K562 (cell line): ENCODE measurements at regions not wholly inside any gene's neighbourhood (a gene's known extent, or its start where the extent isn't known, plus 50 kb on each side); places are given as distances from the start of the nearest gene placed in this dataset.

Experiments
- EP300 ChIP-seq: IDR thresholded peaks from 2 replicates; pipeline ENCODE4 v1.6.1; 2012; ENCODE audit warnings: low read length, improper control_type of control experiment
- ZNF316 ChIP-seq: fragments of 450-650 bp; IDR thresholded peaks from 2 replicates; pipeline ENCODE4 v1.6.1; 2016
- TF ChIP-seq, protein P1 (sequence below): sonication (generic); formaldehyde crosslinking; IDR thresholded peaks from 2 replicates; pipeline ENCODE4 v1.8.0; 2023; ENCODE audit warnings: missing genetic modification reagents, mild to moderate bottlenecking, borderline replicate concordance
- TF ChIP-seq, protein P2 (sequence below): fragments of 200-600 bp; sonication (generic); IDR thresholded peaks from one replicate; pipeline ENCODE4 v1.6.1; 2012; ENCODE audit warnings: mild to moderate bottlenecking, low read depth, low read length, inconsistent platforms

DNA sequence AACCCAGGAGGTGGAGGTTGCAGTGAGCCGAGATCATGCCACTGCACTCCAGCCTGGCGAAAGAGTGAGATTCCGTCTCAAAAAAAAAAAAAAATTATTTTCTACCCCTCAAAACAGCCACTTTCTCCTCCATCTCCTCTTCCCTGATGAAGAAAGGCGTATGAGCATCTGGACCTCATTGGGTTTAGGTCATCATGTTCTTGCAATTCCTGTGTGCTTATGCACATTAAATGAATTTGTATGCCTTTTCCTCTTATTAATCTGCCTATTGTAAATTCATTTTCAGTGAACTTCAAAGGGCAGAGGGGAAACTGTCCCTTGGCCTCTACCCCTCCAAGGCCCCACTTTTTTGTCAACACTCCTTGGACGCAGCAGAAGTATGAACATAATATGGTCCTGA, 117.8 kb downstream of the RPLP1 start (continued):
- TF ChIP-seq, protein P1, sequence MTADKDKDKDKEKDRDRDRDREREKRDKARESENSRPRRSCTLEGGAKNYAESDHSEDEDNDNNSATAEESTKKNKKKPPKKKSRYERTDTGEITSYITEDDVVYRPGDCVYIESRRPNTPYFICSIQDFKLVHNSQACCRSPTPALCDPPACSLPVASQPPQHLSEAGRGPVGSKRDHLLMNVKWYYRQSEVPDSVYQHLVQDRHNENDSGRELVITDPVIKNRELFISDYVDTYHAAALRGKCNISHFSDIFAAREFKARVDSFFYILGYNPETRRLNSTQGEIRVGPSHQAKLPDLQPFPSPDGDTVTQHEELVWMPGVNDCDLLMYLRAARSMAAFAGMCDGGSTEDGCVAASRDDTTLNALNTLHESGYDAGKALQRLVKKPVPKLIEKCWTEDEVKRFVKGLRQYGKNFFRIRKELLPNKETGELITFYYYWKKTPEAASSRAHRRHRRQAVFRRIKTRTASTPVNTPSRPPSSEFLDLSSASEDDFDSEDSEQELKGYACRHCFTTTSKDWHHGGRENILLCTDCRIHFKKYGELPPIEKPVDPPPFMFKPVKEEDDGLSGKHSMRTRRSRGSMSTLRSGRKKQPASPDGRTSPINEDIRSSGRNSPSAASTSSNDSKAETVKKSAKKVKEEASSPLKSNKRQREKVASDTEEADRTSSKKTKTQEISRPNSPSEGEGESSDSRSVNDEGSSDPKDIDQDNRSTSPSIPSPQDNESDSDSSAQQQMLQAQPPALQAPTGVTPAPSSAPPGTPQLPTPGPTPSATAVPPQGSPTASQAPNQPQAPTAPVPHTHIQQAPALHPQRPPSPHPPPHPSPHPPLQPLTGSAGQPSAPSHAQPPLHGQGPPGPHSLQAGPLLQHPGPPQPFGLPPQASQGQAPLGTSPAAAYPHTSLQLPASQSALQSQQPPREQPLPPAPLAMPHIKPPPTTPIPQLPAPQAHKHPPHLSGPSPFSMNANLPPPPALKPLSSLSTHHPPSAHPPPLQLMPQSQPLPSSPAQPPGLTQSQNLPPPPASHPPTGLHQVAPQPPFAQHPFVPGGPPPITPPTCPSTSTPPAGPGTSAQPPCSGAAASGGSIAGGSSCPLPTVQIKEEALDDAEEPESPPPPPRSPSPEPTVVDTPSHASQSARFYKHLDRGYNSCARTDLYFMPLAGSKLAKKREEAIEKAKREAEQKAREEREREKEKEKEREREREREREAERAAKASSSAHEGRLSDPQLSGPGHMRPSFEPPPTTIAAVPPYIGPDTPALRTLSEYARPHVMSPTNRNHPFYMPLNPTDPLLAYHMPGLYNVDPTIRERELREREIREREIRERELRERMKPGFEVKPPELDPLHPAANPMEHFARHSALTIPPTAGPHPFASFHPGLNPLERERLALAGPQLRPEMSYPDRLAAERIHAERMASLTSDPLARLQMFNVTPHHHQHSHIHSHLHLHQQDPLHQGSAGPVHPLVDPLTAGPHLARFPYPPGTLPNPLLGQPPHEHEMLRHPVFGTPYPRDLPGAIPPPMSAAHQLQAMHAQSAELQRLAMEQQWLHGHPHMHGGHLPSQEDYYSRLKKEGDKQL (CRISPR knock-in tag), result no peak
- TF ChIP-seq EP300, result no peak
- TF ChIP-seq, protein P2, sequence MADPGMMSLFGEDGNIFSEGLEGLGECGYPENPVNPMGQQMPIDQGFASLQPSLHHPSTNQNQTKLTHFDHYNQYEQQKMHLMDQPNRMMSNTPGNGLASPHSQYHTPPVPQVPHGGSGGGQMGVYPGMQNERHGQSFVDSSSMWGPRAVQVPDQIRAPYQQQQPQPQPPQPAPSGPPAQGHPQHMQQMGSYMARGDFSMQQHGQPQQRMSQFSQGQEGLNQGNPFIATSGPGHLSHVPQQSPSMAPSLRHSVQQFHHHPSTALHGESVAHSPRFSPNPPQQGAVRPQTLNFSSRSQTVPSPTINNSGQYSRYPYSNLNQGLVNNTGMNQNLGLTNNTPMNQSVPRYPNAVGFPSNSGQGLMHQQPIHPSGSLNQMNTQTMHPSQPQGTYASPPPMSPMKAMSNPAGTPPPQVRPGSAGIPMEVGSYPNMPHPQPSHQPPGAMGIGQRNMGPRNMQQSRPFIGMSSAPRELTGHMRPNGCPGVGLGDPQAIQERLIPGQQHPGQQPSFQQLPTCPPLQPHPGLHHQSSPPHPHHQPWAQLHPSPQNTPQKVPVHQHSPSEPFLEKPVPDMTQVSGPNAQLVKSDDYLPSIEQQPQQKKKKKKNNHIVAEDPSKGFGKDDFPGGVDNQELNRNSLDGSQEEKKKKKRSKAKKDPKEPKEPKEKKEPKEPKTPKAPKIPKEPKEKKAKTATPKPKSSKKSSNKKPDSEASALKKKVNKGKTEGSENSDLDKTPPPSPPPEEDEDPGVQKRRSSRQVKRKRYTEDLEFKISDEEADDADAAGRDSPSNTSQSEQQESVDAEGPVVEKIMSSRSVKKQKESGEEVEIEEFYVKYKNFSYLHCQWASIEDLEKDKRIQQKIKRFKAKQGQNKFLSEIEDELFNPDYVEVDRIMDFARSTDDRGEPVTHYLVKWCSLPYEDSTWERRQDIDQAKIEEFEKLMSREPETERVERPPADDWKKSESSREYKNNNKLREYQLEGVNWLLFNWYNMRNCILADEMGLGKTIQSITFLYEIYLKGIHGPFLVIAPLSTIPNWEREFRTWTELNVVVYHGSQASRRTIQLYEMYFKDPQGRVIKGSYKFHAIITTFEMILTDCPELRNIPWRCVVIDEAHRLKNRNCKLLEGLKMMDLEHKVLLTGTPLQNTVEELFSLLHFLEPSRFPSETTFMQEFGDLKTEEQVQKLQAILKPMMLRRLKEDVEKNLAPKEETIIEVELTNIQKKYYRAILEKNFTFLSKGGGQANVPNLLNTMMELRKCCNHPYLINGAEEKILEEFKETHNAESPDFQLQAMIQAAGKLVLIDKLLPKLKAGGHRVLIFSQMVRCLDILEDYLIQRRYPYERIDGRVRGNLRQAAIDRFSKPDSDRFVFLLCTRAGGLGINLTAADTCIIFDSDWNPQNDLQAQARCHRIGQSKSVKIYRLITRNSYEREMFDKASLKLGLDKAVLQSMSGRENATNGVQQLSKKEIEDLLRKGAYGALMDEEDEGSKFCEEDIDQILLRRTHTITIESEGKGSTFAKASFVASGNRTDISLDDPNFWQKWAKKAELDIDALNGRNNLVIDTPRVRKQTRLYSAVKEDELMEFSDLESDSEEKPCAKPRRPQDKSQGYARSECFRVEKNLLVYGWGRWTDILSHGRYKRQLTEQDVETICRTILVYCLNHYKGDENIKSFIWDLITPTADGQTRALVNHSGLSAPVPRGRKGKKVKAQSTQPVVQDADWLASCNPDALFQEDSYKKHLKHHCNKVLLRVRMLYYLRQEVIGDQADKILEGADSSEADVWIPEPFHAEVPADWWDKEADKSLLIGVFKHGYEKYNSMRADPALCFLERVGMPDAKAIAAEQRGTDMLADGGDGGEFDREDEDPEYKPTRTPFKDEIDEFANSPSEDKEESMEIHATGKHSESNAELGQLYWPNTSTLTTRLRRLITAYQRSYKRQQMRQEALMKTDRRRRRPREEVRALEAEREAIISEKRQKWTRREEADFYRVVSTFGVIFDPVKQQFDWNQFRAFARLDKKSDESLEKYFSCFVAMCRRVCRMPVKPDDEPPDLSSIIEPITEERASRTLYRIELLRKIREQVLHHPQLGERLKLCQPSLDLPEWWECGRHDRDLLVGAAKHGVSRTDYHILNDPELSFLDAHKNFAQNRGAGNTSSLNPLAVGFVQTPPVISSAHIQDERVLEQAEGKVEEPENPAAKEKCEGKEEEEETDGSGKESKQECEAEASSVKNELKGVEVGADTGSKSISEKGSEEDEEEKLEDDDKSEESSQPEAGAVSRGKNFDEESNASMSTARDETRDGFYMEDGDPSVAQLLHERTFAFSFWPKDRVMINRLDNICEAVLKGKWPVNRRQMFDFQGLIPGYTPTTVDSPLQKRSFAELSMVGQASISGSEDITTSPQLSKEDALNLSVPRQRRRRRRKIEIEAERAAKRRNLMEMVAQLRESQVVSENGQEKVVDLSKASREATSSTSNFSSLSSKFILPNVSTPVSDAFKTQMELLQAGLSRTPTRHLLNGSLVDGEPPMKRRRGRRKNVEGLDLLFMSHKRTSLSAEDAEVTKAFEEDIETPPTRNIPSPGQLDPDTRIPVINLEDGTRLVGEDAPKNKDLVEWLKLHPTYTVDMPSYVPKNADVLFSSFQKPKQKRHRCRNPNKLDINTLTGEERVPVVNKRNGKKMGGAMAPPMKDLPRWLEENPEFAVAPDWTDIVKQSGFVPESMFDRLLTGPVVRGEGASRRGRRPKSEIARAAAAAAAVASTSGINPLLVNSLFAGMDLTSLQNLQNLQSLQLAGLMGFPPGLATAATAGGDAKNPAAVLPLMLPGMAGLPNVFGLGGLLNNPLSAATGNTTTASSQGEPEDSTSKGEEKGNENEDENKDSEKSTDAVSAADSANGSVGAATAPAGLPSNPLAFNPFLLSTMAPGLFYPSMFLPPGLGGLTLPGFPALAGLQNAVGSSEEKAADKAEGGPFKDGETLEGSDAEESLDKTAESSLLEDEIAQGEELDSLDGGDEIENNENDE, result no peak
- TF ChIP-seq ZNF316, result no peak
- TF ChIP-seq, all 486 proteins: peak for 0
